Esophagus muscularis mucosa (tissue), 4 donors: ENCODE measurements at regions not wholly inside any gene's neighbourhood (a gene's known extent, or its start where the extent isn't known, plus 50 kb on each side); places are given as distances from the start of the nearest gene placed in this dataset.

Source experiments
- DNase-seq: peaks from one replicate; pipeline ENCODE4 v3.0.0-alpha.2; 2017; ENCODE audit errors: extremely low spot score
- H3K27ac ChIP-seq, 4 donors: fragments of 200-600 bp; sonication (generic); replicated peaks in 1 of 4; 1 replicate in 3 of 4; 2 replicates in 1 of 4; pipeline ENCODE4 v1.5.1; 2016 to 2019; ENCODE audit warnings: mild to moderate bottlenecking in 1 of 4
- H3K27me3 ChIP-seq, 4 donors: fragments of 200-600 bp; sonication (generic); one replicate each; pipeline versions ENCODE4 v1.5.1 to v1.6.0; 2016 to 2019
- H3K36me3 ChIP-seq, 4 donors: fragments of 200-600 bp; sonication (generic); one replicate each; pipeline ENCODE4 v1.5.1; 2016 to 2019
- H3K4me1 ChIP-seq, 4 donors: fragments of 200-600 bp; sonication (generic); one replicate each; pipeline ENCODE4 v1.5.1; 2016 to 2019
- H3K4me3 ChIP-seq, 4 donors: fragments of 200-600 bp; sonication (generic); 1 replicate in 2 of 4; 2 replicates in 2 of 4; pipeline ENCODE4 v1.5.1; 2016 to 2019; ENCODE audit warnings: mild to moderate bottlenecking in 4 of 4, moderate library complexity in 1 of 4
- H3K9me3 ChIP-seq, 4 donors: fragments of 200-600 bp; sonication (generic); 1 replicate in 3 of 4; 2 replicates in 1 of 4; pipeline ENCODE4 v1.5.1; 2016 to 2019
- CTCF ChIP-seq, 3 experiments: fragments of 200-600 bp in 2 of 3; fragments of 450-650 bp in 1 of 3; sonication (generic) in 2 of 3; IDR thresholded peaks; one replicate each; pipeline ENCODE4 v1.5.1; 2017 to 2019; ENCODE audit warnings: antibody characterized with exemption in 3 of 3, mild to moderate bottlenecking in 2 of 3, moderate library complexity in 1 of 3
- EP300 ChIP-seq: sonication (generic); formaldehyde crosslinking; IDR thresholded peaks from one replicate; pipeline ENCODE4 v1.6.1; 2017; ENCODE audit warnings: antibody characterized with exemption
- POLR2A ChIP-seq: fragments of 450-650 bp; IDR thresholded peaks from one replicate; pipeline ENCODE4 v1.6.1; 2017; ENCODE audit warnings: antibody characterized with exemption, moderate library complexity, mild to moderate bottlenecking, low read depth
- POLR2AphosphoS5 ChIP-seq, 2 donors: sonication (generic); formaldehyde crosslinking; IDR thresholded peaks; one replicate each; pipeline ENCODE4 v1.6.1; 2017; ENCODE audit warnings: antibody characterized with exemption in 2 of 2
- WGBS: methylation state at CpG from one replicate; pipeline ENCODE4 v1.1.5; 2018; 5-methylcytosine and 5-hydroxymethylcytosine counted together
- intact Hi-C: fragments of 100-400 bp; cut with DNase I; formaldehyde crosslinking; loops from one replicate; pipeline ENCODE4 v1.15.1; 2023

GRCh38 chr1:118828038-118828437 lies 160.1 kb downstream of the TBX15 start:
- TF ChIP-seq POLR2A = no peak
- no peak for TF ChIP-seq CTCF (IDR thresholded peaks at IDR 0.05)
- TF ChIP-seq EP300 = no peak
- TF ChIP-seq POLR2AphosphoS5 (IDR thresholded peaks at IDR 0.05) = no peak
- no peak overlapping the region for H3K27ac ChIP-seq
- intact Hi-C loops = no loop called here
- no peaks in the 10 kb centered on the region for H3K4me1 ChIP-seq
- H3K36me3 ChIP-seq = no peaks in the 10 kb centered on the region
- H3K9me3 ChIP-seq = no peaks in the 10 kb centered on the region
- no peak overlapping the region for H3K4me3 ChIP-seq
- H3K27me3 ChIP-seq = no peaks in the 10 kb centered on the region
- no peak for DNase-seq

GRCh38 chr1:118827636-118828035 lies 160.5 kb downstream of the TBX15 start:
- Histone ChIP-seq H3K4me3 (no peak overlapping the region), H3K36me3 (no peaks in the 10 kb centered on the region), H3K27me3 (no peaks in the 10 kb centered on the region), H3K27ac (no peak overlapping the region), H3K4me1 (no peaks in the 10 kb centered on the region), H3K9me3 (no peaks in the 10 kb centered on the region)
- WGBS = 83% methylated on average over 1 of the region's 1 CpG
- DNase-seq = no peak
- TF ChIP-seq CTCF (IDR thresholded peaks at IDR 0.05) (no peak), EP300 (no peak), POLR2AphosphoS5 (IDR thresholded peaks at IDR 0.05) (no peak), POLR2A (no peak)
- intact Hi-C loops = no loop called here

GRCh38 chr1:118827207-118827606 lies 160.9 kb downstream of the TBX15 start:
- Histone ChIP-seq H3K9me3 (no peaks in the 10 kb centered on the region), H3K36me3 (no peaks in the 10 kb centered on the region), H3K27ac (no peak overlapping the region), H3K4me1 (no peaks in the 10 kb centered on the region), H3K4me3 (no peak overlapping the region), H3K27me3 (no peaks in the 10 kb centered on the region)
- intact Hi-C loops = no loop called here
- no peak for DNase-seq
- TF ChIP-seq EP300 (no peak), POLR2AphosphoS5 (IDR thresholded peaks at IDR 0.05) (no peak), POLR2A (no peak), CTCF (IDR thresholded peaks at IDR 0.05) (no peak)
- 68% methylated on average over 3 of the region's 3 CpGs for WGBS

GRCh38 chr1:118826669-118827068 lies 161.5 kb downstream of the TBX15 start:
- TF ChIP-seq CTCF (IDR thresholded peaks at IDR 0.05) = no peak
- TF ChIP-seq EP300 = no peak
- no peak for TF ChIP-seq POLR2A
- TF ChIP-seq POLR2AphosphoS5 (IDR thresholded peaks at IDR 0.05) = no peak
- Histone ChIP-seq H3K9me3 (no peaks in the 10 kb centered on the region), H3K4me3 (no peak overlapping the region), H3K27ac (no peak overlapping the region), H3K4me1 (peaks cover 0 to 4% (median 0%) of the 10 kb centered on the region in 4 donors), H3K27me3 (no peaks in the 10 kb centered on the region), H3K36me3 (no peaks in the 10 kb centered on the region)
- DNase-seq = no peak
- 72% methylated on average over 3 of the region's 3 CpGs for WGBS
- intact Hi-C loops = no loop called here

GRCh38 chr1:118825619-118826018 lies 162.5 kb downstream of the TBX15 start:
- Histone ChIP-seq H3K36me3 (no peaks in the 10 kb centered on the region), H3K4me3 (no peak overlapping the region), H3K9me3 (no peaks in the 10 kb centered on the region), H3K27ac (no peak overlapping the region), H3K4me1 (peaks cover 0 to 4% (median 0%) of the 10 kb centered on the region in 4 donors), H3K27me3 (no peaks in the 10 kb centered on the region)
- intact Hi-C loops = no loop called here
- DNase-seq = no peak
- TF ChIP-seq EP300 = no peak
- TF ChIP-seq POLR2AphosphoS5 (IDR thresholded peaks at IDR 0.05) = no peak
- no peak for TF ChIP-seq CTCF (IDR thresholded peaks at IDR 0.05)
- TF ChIP-seq POLR2A = no peak
